KMS-11 (cell line): ENCODE measurements at regions not wholly inside any gene's neighbourhood (a gene's known extent, or its start where the extent isn't known, plus 50 kb on each side); places are given as distances from the start of the nearest gene placed in this dataset.

Experiments
- H2AFZ ChIP-seq: fragments of 200-600 bp; sonication (generic); 2 replicates; pipeline ENCODE4 v1.6.1; 2016; ENCODE audit warnings: antibody characterized with exemption, mixed run types, low read depth
- H3K27ac ChIP-seq: fragments of 200-600 bp; sonication (generic); 2 replicates; pipeline ENCODE4 v1.6.1; 2016; ENCODE audit warnings: mild to moderate bottlenecking, mixed run types
- H3K27me3 ChIP-seq: fragments of 200-600 bp; sonication (generic); 2 replicates; pipeline ENCODE4 v1.6.1; 2017; ENCODE audit warnings: mild to moderate bottlenecking, low read depth, mixed run types, moderate library complexity; ENCODE audit not compliant: insufficient read depth
- H3K36me3 ChIP-seq: fragments of 200-600 bp; sonication (generic); 2 replicates; pipeline ENCODE4 v1.6.1; 2017; ENCODE audit warnings: mild to moderate bottlenecking, mixed run types; ENCODE audit not compliant: insufficient read depth
- H3K4me1 ChIP-seq: fragments of 200-600 bp; sonication (generic); 2 replicates; pipeline ENCODE4 v1.6.1; 2016; ENCODE audit warnings: mild to moderate bottlenecking, low read depth, mixed run types; ENCODE audit not compliant: poor library complexity, severe bottlenecking
- H3K4me2 ChIP-seq: fragments of 200-600 bp; sonication (generic); 2 replicates; pipeline ENCODE4 v1.7.0; 2016; ENCODE audit warnings: mild to moderate bottlenecking, mixed run types
- H3K4me3 ChIP-seq: fragments of 200-600 bp; sonication (generic); IDR thresholded peaks from 2 replicates; pipeline ENCODE4 v1.6.1; 2017; ENCODE audit warnings: low read depth, low read length, mixed read lengths; ENCODE audit not compliant: insufficient read depth
- H3K79me2 ChIP-seq: fragments of 200-600 bp; sonication (generic); 2 replicates; pipeline ENCODE4 v1.6.1; 2016; ENCODE audit warnings: low read depth, mixed run types; ENCODE audit not compliant: insufficient read depth
- H3K9ac ChIP-seq: fragments of 200-600 bp; sonication (generic); 2 replicates; pipeline ENCODE4 v1.6.1; 2016; ENCODE audit warnings: mild to moderate bottlenecking, mixed run types
- H4K20me1 ChIP-seq: fragments of 200-600 bp; sonication (generic); 2 replicates; pipeline ENCODE4 v1.6.1; 2016; ENCODE audit warnings: mild to moderate bottlenecking, mixed run types; ENCODE audit not compliant: insufficient read depth
- TF ChIP-seq, protein P1 (sequence below): fragments of 200-600 bp; sonication (generic); conservative IDR thresholded peaks from 2 replicates; pipeline ENCODE4 v1.6.1; 2017; ENCODE audit warnings: low read depth, mild to moderate bottlenecking, antibody characterized with exemption, low read length, moderate library complexity, mixed read lengths

DNA sequence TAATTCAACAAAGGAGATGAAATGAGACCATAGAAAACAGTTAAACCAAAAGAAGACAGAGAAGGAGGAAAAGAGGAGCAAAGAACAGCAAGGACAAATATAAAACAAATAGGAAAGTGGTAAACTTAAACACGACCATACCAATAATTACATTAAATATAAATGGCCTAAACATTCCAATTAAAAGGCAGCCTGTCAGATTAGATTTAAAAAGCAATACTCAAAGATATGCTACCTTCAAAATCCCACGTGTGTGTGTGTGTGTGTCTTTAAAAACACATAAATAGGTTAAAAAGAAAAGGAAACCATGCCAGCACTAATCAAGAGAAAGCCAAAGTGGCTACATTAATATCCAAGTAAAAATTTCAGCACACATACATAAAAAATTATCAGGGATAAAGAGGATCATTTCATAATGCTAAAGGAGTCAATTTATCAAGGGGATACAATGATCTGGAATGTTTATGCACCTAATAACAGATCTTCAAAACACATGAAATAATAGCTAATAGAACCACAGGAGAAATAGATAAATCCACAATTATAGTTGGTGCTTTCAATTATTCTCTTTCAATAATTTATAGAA is 355.7 kb upstream of the POU3F1 start:
- H3K36me3 ChIP-seq, result no peaks in the 10 kb centered on the region
- H4K20me1 ChIP-seq, result no peaks in the 10 kb centered on the region
- no peak overlapping the region for H2AFZ ChIP-seq
- no peak overlapping the region for H3K4me3 ChIP-seq
- H3K27me3 ChIP-seq, result no peaks in the 10 kb centered on the region
- TF ChIP-seq, protein P1, sequence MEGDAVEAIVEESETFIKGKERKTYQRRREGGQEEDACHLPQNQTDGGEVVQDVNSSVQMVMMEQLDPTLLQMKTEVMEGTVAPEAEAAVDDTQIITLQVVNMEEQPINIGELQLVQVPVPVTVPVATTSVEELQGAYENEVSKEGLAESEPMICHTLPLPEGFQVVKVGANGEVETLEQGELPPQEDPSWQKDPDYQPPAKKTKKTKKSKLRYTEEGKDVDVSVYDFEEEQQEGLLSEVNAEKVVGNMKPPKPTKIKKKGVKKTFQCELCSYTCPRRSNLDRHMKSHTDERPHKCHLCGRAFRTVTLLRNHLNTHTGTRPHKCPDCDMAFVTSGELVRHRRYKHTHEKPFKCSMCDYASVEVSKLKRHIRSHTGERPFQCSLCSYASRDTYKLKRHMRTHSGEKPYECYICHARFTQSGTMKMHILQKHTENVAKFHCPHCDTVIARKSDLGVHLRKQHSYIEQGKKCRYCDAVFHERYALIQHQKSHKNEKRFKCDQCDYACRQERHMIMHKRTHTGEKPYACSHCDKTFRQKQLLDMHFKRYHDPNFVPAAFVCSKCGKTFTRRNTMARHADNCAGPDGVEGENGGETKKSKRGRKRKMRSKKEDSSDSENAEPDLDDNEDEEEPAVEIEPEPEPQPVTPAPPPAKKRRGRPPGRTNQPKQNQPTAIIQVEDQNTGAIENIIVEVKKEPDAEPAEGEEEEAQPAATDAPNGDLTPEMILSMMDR, result no peak
- H3K4me1 ChIP-seq, result no peaks in the 10 kb centered on the region
- H3K79me2 ChIP-seq, result no peaks in the 10 kb centered on the region
- no peak overlapping the region for H3K9ac ChIP-seq
- H3K4me2 ChIP-seq, result no peak overlapping the region
- H3K27ac ChIP-seq, result no peak overlapping the region

- no peak overlapping the region for H3K4me2 ChIP-seq
- no peak overlapping the region for H3K27ac ChIP-seq
- no peaks in the 10 kb centered on the region for H3K36me3 ChIP-seq
- H3K4me3 ChIP-seq, result no peak overlapping the region
- no peaks in the 10 kb centered on the region for H4K20me1 ChIP-seq
- TF ChIP-seq, protein P1, result no peak
- no peaks in the 10 kb centered on the region for H3K27me3 ChIP-seq
- H3K4me1 ChIP-seq, result no peaks in the 10 kb centered on the region
- H2AFZ ChIP-seq, result no peak overlapping the region
- H3K9ac ChIP-seq, result no peak overlapping the region
- H3K79me2 ChIP-seq, result no peaks in the 10 kb centered on the region
Observed at GRCh38 chr1:38396606-38397005, 350.0 kb upstream of the POU3F1 start.

- H3K4me2 ChIP-seq, result no peak overlapping the region
- no peaks in the 10 kb centered on the region for H3K79me2 ChIP-seq
- TF ChIP-seq, protein P1, result no peak
- no peak overlapping the region for H2AFZ ChIP-seq
- no peak overlapping the region for H3K27ac ChIP-seq
- H3K4me1 ChIP-seq, result no peaks in the 10 kb centered on the region
- no peaks in the 10 kb centered on the region for H3K27me3 ChIP-seq
- no peaks in the 10 kb centered on the region for H3K36me3 ChIP-seq
- no peak overlapping the region for H3K4me3 ChIP-seq
- H3K9ac ChIP-seq, result no peak overlapping the region
- H4K20me1 ChIP-seq, result no peaks in the 10 kb centered on the region
Observed at GRCh38 chr1:38394303-38394702, 347.7 kb upstream of the POU3F1 start.

- Histone ChIP-seq H2AFZ (no peak overlapping the region), H3K27me3 (no peaks in the 10 kb centered on the region), H3K4me3 (no peak overlapping the region), H3K79me2 (no peaks in the 10 kb centered on the region), H3K9ac (no peak overlapping the region), H3K4me1 (no peaks in the 10 kb centered on the region), H4K20me1 (no peaks in the 10 kb centered on the region), H3K36me3 (no peaks in the 10 kb centered on the region), H3K4me2 (no peak overlapping the region), H3K27ac (no peak overlapping the region)
- TF ChIP-seq, protein P1, result no peak
Observed at GRCh38 chr1:38392861-38393260, 346.3 kb upstream of the POU3F1 start.

DNA sequence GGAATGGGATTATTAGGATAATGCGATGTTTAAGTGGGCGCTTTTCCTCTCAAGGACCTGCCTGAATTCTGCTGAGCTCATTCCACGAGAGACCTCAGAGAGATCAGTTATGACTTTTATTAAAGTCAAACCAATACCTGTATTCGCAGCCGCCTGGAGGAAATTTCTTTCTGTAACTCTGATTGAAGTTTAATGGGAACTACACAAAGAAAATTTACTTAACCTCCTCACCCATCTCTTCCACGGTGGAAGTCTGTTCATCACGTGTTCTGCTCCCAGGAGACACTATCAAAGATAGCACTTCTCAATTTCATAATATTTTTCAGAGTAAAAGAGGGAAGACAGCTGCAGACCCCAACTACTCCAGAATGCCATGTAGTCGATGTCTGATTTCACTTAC is 334.7 kb upstream of the POU3F1 start:
- no peaks in the 10 kb centered on the region for H3K4me1 ChIP-seq
- no peak overlapping the region for H3K9ac ChIP-seq
- H4K20me1 ChIP-seq, result no peaks in the 10 kb centered on the region
- no peaks in the 10 kb centered on the region for H3K27me3 ChIP-seq
- TF ChIP-seq, protein P1, result no peak
- H3K4me2 ChIP-seq, result no peak overlapping the region
- no peaks in the 10 kb centered on the region for H3K79me2 ChIP-seq
- no peak overlapping the region for H3K4me3 ChIP-seq
- H2AFZ ChIP-seq, result no peak overlapping the region
- H3K36me3 ChIP-seq, result no peaks in the 10 kb centered on the region
- no peak overlapping the region for H3K27ac ChIP-seq
